ENCODE measurements at regions not wholly inside any gene's neighbourhood (a gene's known extent, or its start where the extent isn't known, plus 50 kb on each side); places are given as distances from the start of the nearest gene placed in this dataset.

DNA sequence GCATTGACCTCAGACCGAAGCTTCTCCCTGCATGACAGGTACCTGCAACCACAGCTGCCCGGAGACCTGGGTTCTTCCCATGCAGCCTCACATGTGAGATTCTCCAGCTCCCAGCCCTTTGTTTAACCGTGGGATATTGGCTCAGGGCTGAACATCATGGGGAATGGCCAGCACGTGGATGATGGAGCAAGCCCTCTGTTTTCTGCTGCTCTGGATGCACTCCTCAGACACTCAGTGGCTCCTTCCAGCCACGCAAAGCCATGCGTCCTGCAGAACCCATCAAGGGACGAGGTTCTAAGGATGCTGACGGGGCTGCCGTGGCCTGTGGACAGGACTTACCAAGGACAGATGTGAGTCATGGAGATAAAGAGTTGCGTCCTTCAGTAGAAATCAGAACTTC is 639.1 kb downstream of the BRD1 start:
- H3K4me1 ChIP-seq (ENCODE audit: insufficient read depth, low read length), result no peaks in the 10 kb centered on the region
- no peaks in the 10 kb centered on the region for H3K36me3 ChIP-seq (ENCODE audit: insufficient read depth, low read length)
- H3K27me3 ChIP-seq (ENCODE audit: insufficient read depth, low read length), result no peaks in the 10 kb centered on the region
- H3K9me3 ChIP-seq (ENCODE audit: low read length), result no peaks in the 10 kb centered on the region
- no peak overlapping the region for H3K4me3 ChIP-seq (ENCODE audit: low read length)
- no peak overlapping the region for H2AFZ ChIP-seq (ENCODE audit: low read depth, low read length)

DNA sequence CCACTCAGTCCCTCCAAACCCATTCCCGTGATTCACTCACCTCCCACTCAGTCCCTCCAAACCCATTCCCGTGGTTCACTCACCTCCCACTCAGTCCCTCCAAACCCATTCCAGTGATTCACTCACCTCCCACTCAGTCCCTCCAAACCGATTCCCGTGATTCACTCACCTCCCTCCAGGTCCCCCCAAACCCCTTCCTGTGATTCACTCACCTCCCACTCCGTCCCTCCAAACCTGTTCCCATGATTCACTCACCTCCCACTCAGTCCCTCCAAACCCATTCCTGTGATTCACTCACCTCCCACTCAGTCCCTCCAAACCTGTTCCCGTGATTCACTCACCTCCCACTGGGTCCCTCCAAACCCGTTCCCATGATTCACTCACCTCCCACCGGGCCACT is 639.6 kb downstream of the BRD1 start:
- no peaks in the 10 kb centered on the region for H3K27me3 ChIP-seq (ENCODE audit: insufficient read depth, low read length)
- H2AFZ ChIP-seq (ENCODE audit: low read depth, low read length), result no peak overlapping the region
- no peaks in the 10 kb centered on the region for H3K4me1 ChIP-seq (ENCODE audit: insufficient read depth, low read length)
- no peaks in the 10 kb centered on the region for H3K36me3 ChIP-seq (ENCODE audit: insufficient read depth, low read length)
- H3K9me3 ChIP-seq (ENCODE audit: low read length), result no peaks in the 10 kb centered on the region
- no peak overlapping the region for H3K4me3 ChIP-seq (ENCODE audit: low read length)

DNA sequence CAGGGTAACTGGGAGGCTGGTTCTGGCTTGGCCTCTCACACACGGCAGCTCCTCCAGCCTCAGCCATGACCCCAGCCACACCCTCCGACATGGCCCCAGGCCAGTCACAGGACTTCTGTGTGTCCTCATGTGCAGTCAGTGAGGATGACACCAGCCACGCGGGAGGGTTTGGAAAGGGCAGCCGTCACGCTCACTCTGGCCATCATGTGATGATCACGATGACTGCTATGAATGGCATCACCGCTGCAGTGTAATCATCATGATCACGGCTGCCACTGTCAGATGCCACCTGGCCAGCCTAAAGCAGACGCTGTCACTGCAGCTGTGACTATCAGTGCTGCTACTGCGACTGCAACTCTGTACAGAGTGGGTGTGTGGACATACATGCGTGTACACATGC is 640.9 kb downstream of the BRD1 start:
- Histone ChIP-seq H3K4me3 (ENCODE audit: low read length) (no peak overlapping the region), H3K27me3 (ENCODE audit: insufficient read depth, low read length) (no peaks in the 10 kb centered on the region), H3K36me3 (ENCODE audit: insufficient read depth, low read length) (no peaks in the 10 kb centered on the region), H3K9me3 (ENCODE audit: low read length) (no peaks in the 10 kb centered on the region), H3K4me1 (ENCODE audit: insufficient read depth, low read length) (no peaks in the 10 kb centered on the region), H2AFZ (ENCODE audit: low read depth, low read length) (no peak overlapping the region)

DNA sequence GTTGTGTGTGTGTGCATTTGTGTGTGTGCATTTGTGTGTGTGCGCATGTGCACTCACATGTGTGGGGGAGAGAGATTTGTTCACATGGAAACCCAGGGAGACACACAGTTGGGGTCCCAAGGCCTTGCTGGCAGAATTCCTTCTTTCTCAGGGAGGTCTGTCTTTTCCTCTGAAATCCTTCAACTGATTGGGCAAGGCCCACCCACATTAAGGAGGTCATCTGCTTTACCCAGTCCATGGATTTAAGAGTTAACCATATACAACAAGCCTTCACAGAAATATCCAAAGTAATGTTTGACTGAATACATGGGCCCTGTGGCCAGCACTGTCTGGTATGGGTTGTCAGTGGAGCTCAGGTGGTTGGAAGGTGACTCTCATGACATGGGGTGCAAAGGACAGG is 641.4 kb downstream of the BRD1 start:
- no peaks in the 10 kb centered on the region for H3K9me3 ChIP-seq (ENCODE audit: low read length)
- no peak overlapping the region for H3K4me3 ChIP-seq (ENCODE audit: low read length)
- H2AFZ ChIP-seq (ENCODE audit: low read depth, low read length), result no peak overlapping the region
- no peaks in the 10 kb centered on the region for H3K4me1 ChIP-seq (ENCODE audit: insufficient read depth, low read length)
- H3K36me3 ChIP-seq (ENCODE audit: insufficient read depth, low read length), result no peaks in the 10 kb centered on the region
- H3K27me3 ChIP-seq (ENCODE audit: insufficient read depth, low read length), result no peaks in the 10 kb centered on the region

DNA sequence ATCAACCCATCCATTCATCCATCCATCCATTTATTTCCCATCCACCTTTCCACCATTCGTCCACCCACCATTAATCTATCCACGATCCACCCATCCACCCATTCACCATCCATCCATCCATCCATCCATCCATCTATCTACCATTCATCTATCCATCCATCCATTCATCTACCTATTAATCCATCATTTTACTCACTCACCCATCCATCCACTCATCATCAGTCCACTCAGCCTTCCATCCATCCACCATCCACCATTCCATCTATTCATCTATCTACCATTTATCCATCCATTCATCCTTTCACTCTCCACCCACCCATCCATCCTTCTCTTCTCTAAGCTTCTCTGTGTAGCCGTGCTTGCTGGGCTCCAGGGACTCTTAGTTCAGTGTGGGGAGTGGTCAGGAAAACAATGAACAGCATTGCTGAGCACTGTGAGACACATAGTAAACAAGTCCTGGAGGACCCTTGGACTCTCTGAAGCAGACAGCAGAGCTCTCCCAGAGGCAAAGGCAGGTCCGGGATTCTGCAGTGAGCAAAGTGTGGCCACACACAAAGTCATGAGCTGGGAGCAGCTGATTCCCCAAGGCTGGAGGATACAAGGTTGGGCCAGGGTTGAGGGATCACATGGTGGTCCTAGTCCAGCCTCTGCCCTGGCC is 642.2 kb downstream of the BRD1 start:
- Histone ChIP-seq H3K4me3 (ENCODE audit: low read length) (no peak overlapping the region), H3K4me1 (ENCODE audit: insufficient read depth, low read length) (no peaks in the 10 kb centered on the region), H3K36me3 (ENCODE audit: insufficient read depth, low read length) (no peaks in the 10 kb centered on the region), H3K27me3 (ENCODE audit: insufficient read depth, low read length) (no peaks in the 10 kb centered on the region), H2AFZ (ENCODE audit: low read depth, low read length) (no peak overlapping the region), H3K9me3 (ENCODE audit: low read length) (no peaks in the 10 kb centered on the region)

DNA sequence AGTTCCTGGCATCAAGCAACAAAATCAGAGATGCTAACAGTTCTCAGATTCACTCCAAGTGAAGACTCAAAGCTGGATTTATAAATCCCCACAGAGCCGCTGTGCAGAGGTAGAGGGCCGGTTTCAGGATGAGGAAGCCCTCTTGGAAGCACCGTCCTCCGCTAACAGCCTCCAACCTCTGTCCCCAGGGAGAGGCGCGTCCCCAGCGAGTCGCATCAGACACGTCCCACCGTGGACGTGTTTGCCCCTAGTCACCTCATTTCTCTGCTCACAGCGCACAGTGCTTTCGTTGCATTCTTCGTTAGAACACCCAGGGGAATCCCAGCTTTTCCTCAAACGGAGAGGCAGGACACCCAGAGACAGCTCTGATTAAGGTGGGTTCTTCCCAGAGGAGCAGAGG is 642.9 kb downstream of the BRD1 start:
- H3K9me3 ChIP-seq (ENCODE audit: low read length), result no peaks in the 10 kb centered on the region
- H2AFZ ChIP-seq (ENCODE audit: low read depth, low read length), result no peak overlapping the region
- no peaks in the 10 kb centered on the region for H3K27me3 ChIP-seq (ENCODE audit: insufficient read depth, low read length)

DNA sequence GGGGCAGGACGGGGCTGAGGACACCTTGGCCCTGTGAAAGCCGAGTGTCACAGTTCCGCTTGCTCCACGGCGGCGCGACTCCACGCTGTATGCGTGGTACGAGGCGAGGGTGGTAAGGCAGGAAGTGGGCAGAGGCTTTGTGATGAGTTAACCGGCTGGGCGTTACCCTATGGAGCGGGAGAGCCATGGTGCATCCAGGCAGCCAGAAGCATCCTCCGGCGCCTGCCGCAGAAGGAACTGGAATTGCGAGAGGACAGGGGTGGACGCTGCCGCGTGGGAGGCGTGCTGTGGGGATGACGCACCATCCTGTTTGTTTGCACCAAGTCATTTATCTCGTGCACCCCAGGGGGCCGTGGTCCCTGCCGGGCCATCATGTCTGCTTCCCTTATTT is 643.9 kb downstream of the BRD1 start:
- H3K9me3 ChIP-seq (ENCODE audit: low read length), result no peaks in the 10 kb centered on the region
- H3K4me1 ChIP-seq (ENCODE audit: insufficient read depth, low read length), result no peaks in the 10 kb centered on the region
- H3K36me3 ChIP-seq (ENCODE audit: insufficient read depth, low read length), result no peaks in the 10 kb centered on the region
- H3K4me3 ChIP-seq (ENCODE audit: low read length), result no peak overlapping the region
- no peaks in the 10 kb centered on the region for H3K27me3 ChIP-seq (ENCODE audit: insufficient read depth, low read length)
- H2AFZ ChIP-seq (ENCODE audit: low read depth, low read length), result no peak overlapping the region

More for the DNA sequence above, 642.9 kb downstream of the BRD1 start:
- Histone ChIP-seq H3K4me3 (ENCODE audit: low read length) (no peak overlapping the region), H3K36me3 (ENCODE audit: insufficient read depth, low read length) (no peaks in the 10 kb centered on the region), H3K4me1 (ENCODE audit: insufficient read depth, low read length) (no peaks in the 10 kb centered on the region)

DNA sequence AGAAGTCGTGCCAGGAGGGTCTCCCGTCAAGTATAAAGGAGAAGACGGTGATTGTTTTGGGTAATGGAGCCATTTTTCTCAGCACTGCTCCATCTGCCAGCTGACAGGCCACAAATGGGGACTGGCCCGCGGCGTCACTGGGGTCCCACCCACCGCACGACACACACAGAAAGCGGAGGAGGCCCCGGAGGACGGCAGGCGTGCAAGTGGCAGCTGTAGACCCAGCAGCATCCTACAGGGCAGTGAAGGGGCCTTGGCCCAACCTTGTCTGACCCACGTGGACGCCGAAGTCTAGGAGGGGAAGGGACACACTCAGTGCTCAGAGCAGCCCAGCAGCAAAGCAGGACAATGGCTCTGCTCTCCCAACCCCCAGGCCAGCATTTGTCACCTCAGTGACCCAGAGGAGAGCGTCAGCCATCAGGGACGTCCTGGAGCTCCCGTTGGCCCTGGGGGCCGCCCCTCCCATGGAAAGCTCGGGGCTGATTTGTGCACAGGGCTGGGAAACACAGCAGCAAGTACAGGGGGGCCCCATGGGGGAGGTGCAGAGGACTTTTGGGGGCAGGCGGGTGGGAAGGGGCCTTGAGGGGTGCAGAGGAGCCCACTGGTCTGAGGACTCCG is 644.4 kb downstream of the BRD1 start:
- Histone ChIP-seq H3K36me3 (ENCODE audit: insufficient read depth, low read length) (no peaks in the 10 kb centered on the region), H2AFZ (ENCODE audit: low read depth, low read length) (no peak overlapping the region), H3K4me1 (ENCODE audit: insufficient read depth, low read length) (no peaks in the 10 kb centered on the region), H3K4me3 (ENCODE audit: low read length) (no peak overlapping the region), H3K9me3 (ENCODE audit: low read length) (no peaks in the 10 kb centered on the region), H3K27me3 (ENCODE audit: insufficient read depth, low read length) (no peaks in the 10 kb centered on the region)

DNA sequence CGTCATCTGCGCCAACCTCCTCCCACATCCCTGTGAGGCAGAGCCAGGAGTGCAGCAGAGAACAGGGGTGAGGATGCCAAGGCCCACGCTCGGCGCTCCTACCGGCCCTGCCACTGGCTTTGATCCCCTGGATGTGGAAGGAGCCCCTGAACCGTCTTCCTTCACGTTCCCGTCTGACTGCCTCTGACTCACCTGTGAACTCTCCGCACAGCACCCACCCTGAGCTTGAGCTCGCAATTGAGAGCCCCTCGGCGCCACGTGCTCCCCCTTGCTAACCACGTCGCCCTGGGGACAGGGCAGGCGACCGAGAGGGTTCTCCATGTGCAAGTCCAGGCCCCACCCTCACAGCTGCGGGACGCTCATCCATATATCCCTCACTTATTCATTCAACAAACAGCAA is 645.3 kb downstream of the BRD1 start:
- no peaks in the 10 kb centered on the region for H3K36me3 ChIP-seq (ENCODE audit: insufficient read depth, low read length)
- H3K4me1 ChIP-seq (ENCODE audit: insufficient read depth, low read length), result no peaks in the 10 kb centered on the region
- H3K27me3 ChIP-seq (ENCODE audit: insufficient read depth, low read length), result no peaks in the 10 kb centered on the region
- no peak overlapping the region for H3K4me3 ChIP-seq (ENCODE audit: low read length)
- no peak overlapping the region for H2AFZ ChIP-seq (ENCODE audit: low read depth, low read length)
- H3K9me3 ChIP-seq (ENCODE audit: low read length), result no peaks in the 10 kb centered on the region

DNA sequence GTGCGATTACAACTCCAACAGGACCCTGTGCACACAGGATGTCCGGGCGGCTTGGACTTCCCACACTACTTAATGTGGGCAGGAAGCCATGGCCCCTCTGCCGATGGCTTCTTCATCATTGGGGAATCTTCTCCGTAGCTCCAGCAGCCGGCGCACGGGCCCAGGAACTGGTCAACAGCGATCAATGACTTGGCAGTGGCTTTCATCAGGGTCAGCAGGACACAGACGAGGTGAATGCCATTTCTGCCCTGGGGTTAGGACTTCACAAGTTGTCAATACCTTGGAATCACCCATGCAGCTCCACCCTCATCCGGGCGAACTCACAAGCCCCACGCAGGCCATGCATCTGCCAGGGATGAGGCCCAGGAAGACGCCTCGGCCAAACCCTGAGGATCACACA is 645.7 kb downstream of the BRD1 start:
- Histone ChIP-seq H3K9me3 (ENCODE audit: low read length) (no peaks in the 10 kb centered on the region), H2AFZ (ENCODE audit: low read depth, low read length) (no peak overlapping the region), H3K4me3 (ENCODE audit: low read length) (no peak overlapping the region), H3K27me3 (ENCODE audit: insufficient read depth, low read length) (no peaks in the 10 kb centered on the region), H3K4me1 (ENCODE audit: insufficient read depth, low read length) (no peaks in the 10 kb centered on the region), H3K36me3 (ENCODE audit: insufficient read depth, low read length) (no peaks in the 10 kb centered on the region)

DNA sequence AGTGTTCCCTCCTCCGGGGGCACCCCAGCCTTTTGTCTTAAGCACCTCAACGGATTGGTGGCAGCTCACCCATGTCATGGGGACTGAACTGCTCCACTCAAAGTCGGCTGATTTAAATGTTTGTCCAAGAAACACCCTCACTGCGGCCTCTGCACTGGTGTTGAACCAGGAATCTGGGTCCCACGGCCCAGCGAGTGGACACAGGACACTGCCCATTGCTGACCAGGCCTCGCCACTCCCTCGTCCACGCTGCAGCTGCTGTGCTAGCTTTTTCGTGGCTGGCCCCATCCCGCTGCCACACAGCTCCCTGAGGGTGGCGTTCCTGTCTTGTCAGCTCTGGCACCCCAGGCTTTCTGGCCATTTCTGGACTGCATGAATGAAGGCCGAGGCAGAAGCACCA is 646.2 kb downstream of the BRD1 start:
- no peaks in the 10 kb centered on the region for H3K4me1 ChIP-seq (ENCODE audit: insufficient read depth, low read length)
- H3K27me3 ChIP-seq (ENCODE audit: insufficient read depth, low read length), result no peaks in the 10 kb centered on the region
- H3K9me3 ChIP-seq (ENCODE audit: low read length), result no peaks in the 10 kb centered on the region
- no peaks in the 10 kb centered on the region for H3K36me3 ChIP-seq (ENCODE audit: insufficient read depth, low read length)
- H2AFZ ChIP-seq (ENCODE audit: low read depth, low read length), result no peak overlapping the region
- H3K4me3 ChIP-seq (ENCODE audit: low read length), result no peak overlapping the region

DNA sequence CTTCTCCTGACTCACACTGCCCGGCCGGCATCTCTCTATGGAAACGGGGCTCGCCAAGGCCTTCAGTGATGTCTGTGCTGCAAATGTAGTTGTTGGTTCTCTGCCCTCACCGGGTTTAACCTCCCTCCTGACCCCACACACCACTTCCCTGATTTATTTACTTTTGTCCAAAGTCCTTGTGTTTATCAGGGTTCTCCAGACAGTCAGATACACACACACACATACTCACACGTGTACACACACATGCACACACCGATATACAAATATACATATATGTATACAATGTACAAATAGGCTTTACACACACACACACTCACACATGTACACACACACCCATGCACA is 647.0 kb downstream of the BRD1 start:
- Histone ChIP-seq H3K4me1 (ENCODE audit: insufficient read depth, low read length) (no peaks in the 10 kb centered on the region), H2AFZ (ENCODE audit: low read depth, low read length) (no peak overlapping the region), H3K9me3 (ENCODE audit: low read length) (no peaks in the 10 kb centered on the region), H3K36me3 (ENCODE audit: insufficient read depth, low read length) (no peaks in the 10 kb centered on the region), H3K27me3 (ENCODE audit: insufficient read depth, low read length) (no peaks in the 10 kb centered on the region), H3K4me3 (ENCODE audit: low read length) (no peak overlapping the region)

DNA sequence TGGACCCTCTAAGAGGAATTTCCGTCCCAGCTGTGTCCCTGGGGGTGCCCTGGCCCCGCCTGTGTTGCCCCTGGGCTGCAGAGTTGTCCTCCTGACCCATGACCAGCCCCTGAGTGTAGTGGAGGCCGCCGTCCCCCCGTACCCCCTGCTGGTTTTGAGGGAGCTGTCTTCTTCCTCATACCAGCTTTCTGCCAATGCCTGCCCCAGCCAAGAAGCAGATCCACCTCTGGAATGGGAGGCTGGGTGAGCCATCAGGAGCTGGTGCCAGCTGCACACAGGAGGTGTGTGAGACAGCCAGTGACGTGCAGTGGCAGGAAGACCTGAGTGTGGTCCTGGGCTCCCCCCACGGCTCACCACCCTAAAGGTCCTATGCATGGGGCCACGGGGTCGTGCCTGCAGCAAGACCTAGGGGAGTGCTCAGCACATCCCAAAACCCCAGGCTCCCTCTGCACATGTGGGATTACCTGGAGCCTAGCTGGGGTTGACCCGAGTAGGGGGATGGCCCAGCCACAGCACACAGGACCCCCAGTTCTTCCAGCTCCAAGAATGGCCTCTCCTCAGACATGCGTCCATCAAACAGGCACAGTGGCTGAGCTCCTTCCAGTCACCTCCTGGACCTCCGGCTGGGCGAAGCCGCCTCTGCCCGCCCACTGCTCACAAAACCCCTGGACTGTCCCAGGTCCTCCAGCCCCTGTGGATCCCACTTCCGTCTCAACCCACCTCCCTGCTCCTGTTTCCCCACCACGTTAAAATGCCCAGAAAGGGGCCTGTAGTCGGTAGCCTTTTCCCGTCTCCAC is 647.6 kb downstream of the BRD1 start:
- no peaks in the 10 kb centered on the region for H3K9me3 ChIP-seq (ENCODE audit: low read length)

More for the DNA sequence above, 647.6 kb downstream of the BRD1 start:
- no peaks in the 10 kb centered on the region for H3K36me3 ChIP-seq (ENCODE audit: insufficient read depth, low read length)
- H3K27me3 ChIP-seq (ENCODE audit: insufficient read depth, low read length), result no peaks in the 10 kb centered on the region
- H3K4me1 ChIP-seq (ENCODE audit: insufficient read depth, low read length), result no peaks in the 10 kb centered on the region
- no peak overlapping the region for H3K4me3 ChIP-seq (ENCODE audit: low read length)
- H2AFZ ChIP-seq (ENCODE audit: low read depth, low read length), result no peak overlapping the region

Data from neuron (in vitro differentiated cells).